ENCODE measurements at regions not wholly inside any gene's neighbourhood (a gene's known extent, or its start where the extent isn't known, plus 50 kb on each side); places are given as distances from the start of the nearest gene placed in this dataset.
"Not testable (repeated sequence)": the region's sequence is repeated elsewhere in the genome, so short reads cannot be mapped to it uniquely, and the experiment has no call there.

DNA sequence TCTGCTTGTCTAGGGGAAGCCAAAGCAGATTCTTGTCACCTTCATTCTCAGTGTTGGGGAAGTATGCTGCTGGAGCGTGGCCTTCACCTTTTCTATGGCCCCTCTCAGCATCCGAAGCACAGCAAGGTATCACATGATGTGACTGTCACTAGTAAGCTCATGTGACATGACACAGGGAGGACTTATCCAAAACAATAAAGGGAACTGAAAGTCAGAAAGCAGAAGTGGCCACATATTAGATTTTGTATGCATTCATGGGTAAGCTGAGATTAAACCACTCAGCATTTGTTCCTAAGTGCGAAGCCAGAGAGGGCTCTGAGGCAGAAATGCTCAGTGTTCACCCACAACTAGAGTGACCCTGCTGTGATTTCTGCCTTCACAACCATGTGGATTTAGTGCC is 72.8 kb upstream of the PCDH8 start:
- no peak for DNase-seq
- no peak for ATAC-seq
- Mint-ChIP-seq H3K36me3 (ENCODE audit: insufficient read depth) (no peaks in the 10 kb centered on the region), H3K9me3 (no peaks in the 10 kb centered on the region), H3K4me1 (ENCODE audit: low read depth) (no peaks in the 10 kb centered on the region), H3K4me3 (no peak overlapping the region), H3K27me3 (ENCODE audit: low read depth) (peaks cover 2% of the 10 kb centered on the region)

DNA sequence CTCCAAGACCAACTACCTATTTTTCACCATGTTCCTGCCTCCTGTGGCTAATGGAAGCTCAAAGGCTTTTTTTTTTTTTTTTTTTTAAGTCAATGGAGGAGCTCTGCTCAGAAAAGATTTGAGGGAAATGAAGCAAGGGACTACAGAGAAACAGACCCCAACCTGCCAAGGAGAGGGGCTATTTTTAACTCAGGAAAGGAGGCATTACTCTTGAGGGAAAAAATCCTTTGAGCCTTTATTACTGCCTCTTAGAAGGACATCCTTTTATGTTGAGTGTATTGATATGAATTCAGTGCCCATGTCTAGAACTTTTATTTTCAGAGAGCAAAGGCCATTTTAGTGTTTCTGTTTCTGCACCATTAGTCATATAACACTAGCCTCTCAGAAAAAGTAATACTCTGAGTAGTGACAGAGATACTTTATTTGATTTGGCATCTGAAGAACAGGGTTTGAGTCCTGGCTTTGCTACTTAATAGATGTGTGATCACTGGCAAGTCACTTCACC is 68.1 kb upstream of the PCDH8 start:
- DNase-seq = no peak
- no peaks in the 10 kb centered on the region for H3K36me3 Mint-ChIP-seq (ENCODE audit: insufficient read depth)
- H3K4me3 Mint-ChIP-seq = no peak overlapping the region
- H3K9me3 Mint-ChIP-seq = no peaks in the 10 kb centered on the region
- H3K27me3 Mint-ChIP-seq (ENCODE audit: low read depth) = peaks cover 5% of the 10 kb centered on the region
- H3K4me1 Mint-ChIP-seq (ENCODE audit: low read depth) = no peaks in the 10 kb centered on the region
- ATAC-seq = no peak

DNA sequence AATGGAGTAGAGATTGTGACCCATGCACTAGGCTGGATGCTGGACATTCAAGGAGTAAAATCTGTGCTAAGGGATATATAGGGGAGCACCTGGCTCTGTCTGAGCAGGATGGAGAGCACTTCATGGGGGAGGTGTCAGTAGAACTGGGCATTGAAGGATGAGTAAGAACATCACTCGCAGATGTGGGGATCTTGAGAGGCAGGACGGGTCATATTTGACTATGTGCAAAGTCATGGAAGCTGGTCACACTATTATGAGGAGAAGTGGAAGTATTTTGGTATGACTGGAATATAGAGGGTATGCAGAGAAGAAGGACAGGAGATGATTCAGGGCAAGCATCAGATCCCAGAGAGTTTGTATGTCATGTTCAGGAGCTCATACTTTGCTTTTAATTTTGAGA is 62.9 kb upstream of the PCDH8 start:
- DNase-seq (no peak), ATAC-seq (no peak)
- H3K4me1 Mint-ChIP-seq (ENCODE audit: low read depth) = no peaks in the 10 kb centered on the region
- H3K4me3 Mint-ChIP-seq = no peak overlapping the region
- no peaks in the 10 kb centered on the region for H3K36me3 Mint-ChIP-seq (ENCODE audit: insufficient read depth)
- peaks cover 16% of the 10 kb centered on the region for H3K27me3 Mint-ChIP-seq (ENCODE audit: low read depth)
- no peaks in the 10 kb centered on the region for H3K9me3 Mint-ChIP-seq

DNA sequence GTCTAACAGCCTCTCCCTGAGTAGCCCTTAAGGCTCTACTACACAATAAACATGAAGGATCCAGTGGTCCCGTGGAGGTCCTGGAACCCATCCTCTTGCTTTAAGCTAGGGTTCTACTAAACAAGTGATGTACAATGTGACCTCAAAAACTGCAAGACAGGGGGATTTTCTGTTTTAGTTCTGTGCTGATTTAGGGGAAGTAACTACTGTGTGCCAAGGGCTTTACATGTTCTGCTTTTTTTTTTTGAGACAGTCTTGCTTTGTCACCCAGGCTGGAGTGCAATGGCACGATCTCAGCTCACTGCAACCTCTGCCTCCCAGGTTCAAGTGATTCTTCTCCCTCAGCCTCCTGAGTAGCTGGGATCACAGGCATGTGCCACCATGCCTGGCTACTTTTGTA is 61.9 kb upstream of the PCDH8 start:
- H3K4me1 Mint-ChIP-seq (ENCODE audit: low read depth); H3K4me3 Mint-ChIP-seq; ATAC-seq; H3K36me3 Mint-ChIP-seq (ENCODE audit: insufficient read depth); H3K9me3 Mint-ChIP-seq; DNase-seq: not testable (repeated sequence)
- H3K27me3 Mint-ChIP-seq (ENCODE audit: low read depth) = peaks cover 24% of the 10 kb centered on the region

DNA sequence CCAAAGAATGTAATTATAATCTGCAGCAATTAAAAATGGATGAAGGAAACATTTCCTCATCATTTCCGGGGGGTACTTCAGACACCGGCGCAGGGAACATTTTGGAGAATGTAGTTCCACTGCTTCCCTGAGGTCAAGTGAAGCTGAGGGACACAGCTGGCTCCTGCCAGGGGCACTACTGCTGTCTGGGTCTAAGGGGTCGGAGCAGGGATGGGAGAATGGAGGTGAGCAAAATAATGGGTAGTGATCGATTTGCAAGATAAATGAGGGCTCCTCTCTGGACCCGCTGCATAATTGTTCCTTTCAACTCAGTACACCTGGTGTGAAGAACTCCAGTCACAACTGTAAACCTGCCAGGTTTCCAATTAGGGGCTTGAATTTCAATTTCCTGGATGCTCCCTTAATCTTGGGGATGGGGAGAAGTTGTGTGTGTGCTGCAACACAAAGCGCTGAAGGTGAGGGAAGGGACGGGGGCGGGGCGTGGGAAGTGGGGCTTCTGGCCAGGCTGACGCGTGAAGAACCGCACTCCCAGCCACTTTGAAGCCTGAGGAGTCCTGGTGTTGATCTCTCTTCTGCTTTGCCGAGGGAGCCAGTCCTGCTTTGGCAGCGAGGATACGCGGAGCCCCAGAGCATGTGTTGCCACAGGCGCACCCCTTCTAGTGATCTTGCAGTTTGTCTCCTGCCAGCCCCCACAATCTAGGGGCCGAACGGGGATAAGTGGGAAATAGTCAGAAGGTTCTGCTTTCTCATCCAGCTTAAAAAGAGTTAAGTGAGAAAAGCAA is 57.9 kb upstream of the PCDH8 start:
- no peaks in the 10 kb centered on the region for H3K9me3 Mint-ChIP-seq
- H3K4me1 Mint-ChIP-seq (ENCODE audit: low read depth) = no peaks in the 10 kb centered on the region
- no peak overlapping the region for H3K4me3 Mint-ChIP-seq
- H3K27me3 Mint-ChIP-seq (ENCODE audit: low read depth) = peaks cover 25% of the 10 kb centered on the region
- H3K36me3 Mint-ChIP-seq (ENCODE audit: insufficient read depth) = no peaks in the 10 kb centered on the region
- ATAC-seq (no peak), DNase-seq (no peak)

DNA sequence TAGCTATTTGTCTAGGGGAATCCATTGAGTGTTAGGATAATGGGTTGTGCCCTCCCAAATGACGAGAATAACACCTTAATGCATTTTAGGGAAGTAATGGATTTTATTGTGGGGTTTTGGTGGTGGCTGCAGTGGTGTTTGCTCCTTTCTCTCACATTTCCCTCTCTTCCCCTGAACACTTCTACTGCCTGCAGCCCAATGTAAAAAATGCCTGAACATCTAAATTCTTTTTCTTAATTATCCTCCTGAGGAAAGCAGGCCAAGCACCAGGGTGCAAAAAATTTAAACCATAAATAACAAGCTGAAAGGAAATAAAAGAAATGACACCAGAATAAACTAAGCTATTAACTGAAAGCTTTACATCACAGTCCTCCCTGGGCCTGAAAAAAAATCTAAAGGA is 57.3 kb upstream of the PCDH8 start:
- peaks cover 23% of the 10 kb centered on the region for H3K27me3 Mint-ChIP-seq (ENCODE audit: low read depth)
- no peaks in the 10 kb centered on the region for H3K4me1 Mint-ChIP-seq (ENCODE audit: low read depth)
- ATAC-seq (no peak), DNase-seq (no peak)
- H3K36me3 Mint-ChIP-seq (ENCODE audit: insufficient read depth) = no peaks in the 10 kb centered on the region
- H3K9me3 Mint-ChIP-seq = no peaks in the 10 kb centered on the region
- H3K4me3 Mint-ChIP-seq = no peak overlapping the region

DNA sequence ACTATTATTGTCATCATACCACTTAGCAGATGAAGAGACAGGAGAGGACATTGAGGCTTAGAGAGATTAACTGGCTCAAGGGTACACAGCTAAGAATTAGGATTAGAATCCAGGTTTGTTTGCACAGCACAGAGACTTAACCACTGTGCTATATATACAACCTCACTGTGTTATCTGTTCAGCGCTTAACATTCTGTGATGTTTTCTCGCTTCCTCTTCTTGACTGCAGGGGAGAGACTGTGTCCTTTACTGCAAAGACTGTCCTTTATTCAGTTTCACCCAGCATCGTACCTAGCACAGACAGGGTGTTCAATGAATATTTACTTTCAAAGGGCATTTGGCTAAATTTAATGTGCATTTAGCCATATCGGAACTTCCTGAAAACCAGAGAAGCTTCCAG is 54.9 kb upstream of the PCDH8 start:
- ATAC-seq (no peak), DNase-seq (no peak)
- H3K4me3 Mint-ChIP-seq = no peak overlapping the region
- no peaks in the 10 kb centered on the region for H3K4me1 Mint-ChIP-seq (ENCODE audit: low read depth)
- H3K9me3 Mint-ChIP-seq = no peaks in the 10 kb centered on the region
- H3K27me3 Mint-ChIP-seq (ENCODE audit: low read depth) = peaks cover 23% of the 10 kb centered on the region
- H3K36me3 Mint-ChIP-seq (ENCODE audit: insufficient read depth) = no peaks in the 10 kb centered on the region

DNA sequence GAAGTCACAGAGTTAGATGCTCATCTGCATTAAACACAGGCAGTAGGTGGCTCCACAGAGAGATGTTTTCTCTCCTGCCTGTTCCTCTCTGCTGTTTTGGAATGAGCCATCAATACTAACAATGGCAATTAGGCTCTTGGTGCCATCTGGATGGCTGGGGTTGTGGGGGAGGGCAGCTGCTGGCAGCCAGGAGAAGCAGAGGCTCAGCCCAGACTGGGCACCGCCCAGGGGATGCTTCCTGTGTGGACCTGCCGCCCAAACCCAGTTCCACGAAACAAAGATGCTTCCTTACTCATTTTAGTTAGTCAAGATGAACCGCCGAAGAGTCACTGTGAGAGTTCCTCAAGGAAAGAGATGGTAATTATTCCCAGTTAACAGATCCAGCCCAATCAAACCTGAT is 50.8 kb upstream of the PCDH8 start:
- ATAC-seq = no peak
- Mint-ChIP-seq H3K36me3 (ENCODE audit: insufficient read depth) (no peaks in the 10 kb centered on the region), H3K9me3 (no peaks in the 10 kb centered on the region), H3K4me1 (ENCODE audit: low read depth) (no peaks in the 10 kb centered on the region), H3K27me3 (ENCODE audit: low read depth) (no peaks in the 10 kb centered on the region), H3K4me3 (no peak overlapping the region)
- DNase-seq = no peak

All from activated T-cell treated with anti-CD3 and anti-CD28 coated beads, Interleukin-2, amount 50 U/mL, for 4 hours (primary cell).